ENCODE measurements at regions not wholly inside any gene's neighbourhood (a gene's known extent, or its start where the extent isn't known, plus 50 kb on each side); places are given as distances from the start of the nearest gene placed in this dataset.

- TF ChIP-seq, protein P1, sequence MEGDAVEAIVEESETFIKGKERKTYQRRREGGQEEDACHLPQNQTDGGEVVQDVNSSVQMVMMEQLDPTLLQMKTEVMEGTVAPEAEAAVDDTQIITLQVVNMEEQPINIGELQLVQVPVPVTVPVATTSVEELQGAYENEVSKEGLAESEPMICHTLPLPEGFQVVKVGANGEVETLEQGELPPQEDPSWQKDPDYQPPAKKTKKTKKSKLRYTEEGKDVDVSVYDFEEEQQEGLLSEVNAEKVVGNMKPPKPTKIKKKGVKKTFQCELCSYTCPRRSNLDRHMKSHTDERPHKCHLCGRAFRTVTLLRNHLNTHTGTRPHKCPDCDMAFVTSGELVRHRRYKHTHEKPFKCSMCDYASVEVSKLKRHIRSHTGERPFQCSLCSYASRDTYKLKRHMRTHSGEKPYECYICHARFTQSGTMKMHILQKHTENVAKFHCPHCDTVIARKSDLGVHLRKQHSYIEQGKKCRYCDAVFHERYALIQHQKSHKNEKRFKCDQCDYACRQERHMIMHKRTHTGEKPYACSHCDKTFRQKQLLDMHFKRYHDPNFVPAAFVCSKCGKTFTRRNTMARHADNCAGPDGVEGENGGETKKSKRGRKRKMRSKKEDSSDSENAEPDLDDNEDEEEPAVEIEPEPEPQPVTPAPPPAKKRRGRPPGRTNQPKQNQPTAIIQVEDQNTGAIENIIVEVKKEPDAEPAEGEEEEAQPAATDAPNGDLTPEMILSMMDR (IDR thresholded peaks at IDR 0.05; ENCODE audit: poor library complexity, severe bottlenecking) = no peak
- TF ChIP-seq MXI1 (conservative IDR thresholded peaks at IDR 0.05; ENCODE audit: poor library complexity, severe bottlenecking) (no peak), REST (IDR thresholded peaks at IDR 0.05; ENCODE audit: borderline replicate concordance) (no peak), TAF1 (IDR thresholded peaks at IDR 0.05; ENCODE audit: low read depth) (no peak)
Measured at GRCh38 chr13:80744147-80744914, 403.4 kb upstream of the SPRY2 start.
